ENCODE measurements at regions not wholly inside any gene's neighbourhood (a gene's known extent, or its start where the extent isn't known, plus 50 kb on each side); places are given as distances from the start of the nearest gene placed in this dataset.
"Not testable (repeated sequence)": the region's sequence is repeated elsewhere in the genome, so short reads cannot be mapped to it uniquely, and the experiment has no call there.

GRCh38 chr3:26078539-26078938, 288.6 kb downstream of the OXSM start:
- DNase-seq, result no peak

GRCh38 chr3:26081166-26081565, 291.3 kb downstream of the OXSM start:
- no peak for DNase-seq

DNA sequence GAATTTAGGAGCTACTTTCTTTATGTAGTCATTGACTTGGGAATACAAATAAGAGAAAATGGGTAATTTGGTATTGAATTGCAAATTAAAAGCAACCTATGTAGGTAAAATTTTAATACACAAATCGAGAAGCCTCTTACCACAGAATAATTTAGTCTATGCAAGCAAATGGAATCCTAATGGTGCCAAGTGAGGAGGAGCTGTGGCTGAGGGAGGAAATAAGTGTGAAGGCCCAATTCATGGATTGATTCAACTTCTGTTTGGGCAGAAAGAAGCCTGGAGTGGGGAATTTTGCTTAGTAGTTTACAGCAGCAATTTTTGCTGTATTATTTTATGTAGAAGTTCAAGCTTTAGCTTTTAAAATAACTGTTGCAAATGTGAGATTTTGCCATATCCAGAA, 291.9 kb downstream of the OXSM start:
- DNase-seq, result no peak

GRCh38 chr3:26082911-26083310, 293.0 kb downstream of the OXSM start:
- no peak for DNase-seq

DNA sequence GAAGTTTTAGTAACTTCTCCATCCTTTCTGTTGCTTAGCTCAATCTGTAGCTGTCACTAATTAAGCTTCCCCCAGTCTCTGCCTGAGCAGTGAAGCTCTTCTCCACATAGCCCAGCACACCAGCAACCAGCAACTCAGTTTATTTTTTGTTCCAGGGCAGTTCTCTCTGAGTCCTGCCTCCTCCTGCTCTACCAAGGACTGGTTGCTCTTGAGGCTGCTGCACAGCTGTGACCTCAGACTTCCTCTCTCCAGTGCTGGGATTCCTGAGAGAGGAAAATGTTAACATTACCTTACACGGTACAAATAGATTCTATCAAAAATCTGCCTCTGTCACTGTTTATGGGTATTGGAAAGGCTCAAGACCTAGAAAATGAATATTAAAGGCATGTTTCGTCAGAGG, 294.7 kb downstream of the OXSM start:
- DNase-seq, result no peak

GRCh38 chr3:26087751-26088150, 297.9 kb downstream of the OXSM start:
- DNase-seq, result no peak

DNA sequence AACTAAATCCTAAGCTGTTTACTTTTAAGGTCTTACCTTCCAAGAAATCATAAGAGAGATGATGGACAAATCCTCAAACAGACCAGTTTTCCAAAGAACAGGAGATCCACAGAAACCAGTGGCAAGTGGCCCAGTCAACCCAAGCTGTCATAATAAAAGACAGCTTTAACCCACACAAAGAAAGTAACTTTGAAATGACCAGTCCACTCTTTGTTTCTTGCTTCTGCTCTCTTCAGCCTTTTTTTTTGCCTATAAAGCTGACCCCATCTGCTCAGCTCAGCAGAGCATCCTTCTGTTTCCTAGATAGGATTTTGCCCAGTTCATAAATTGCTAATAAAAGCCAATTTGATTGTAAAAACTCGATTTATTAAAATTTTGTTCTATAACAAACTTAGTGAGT, 299.4 kb downstream of the OXSM start:
- no peak for DNase-seq

- no peak for DNase-seq
Measured at GRCh38 chr3:26090589-26090988, 300.7 kb downstream of the OXSM start.

- DNase-seq, result no peak
Measured at GRCh38 chr3:26091096-26091495, 301.2 kb downstream of the OXSM start.

DNA sequence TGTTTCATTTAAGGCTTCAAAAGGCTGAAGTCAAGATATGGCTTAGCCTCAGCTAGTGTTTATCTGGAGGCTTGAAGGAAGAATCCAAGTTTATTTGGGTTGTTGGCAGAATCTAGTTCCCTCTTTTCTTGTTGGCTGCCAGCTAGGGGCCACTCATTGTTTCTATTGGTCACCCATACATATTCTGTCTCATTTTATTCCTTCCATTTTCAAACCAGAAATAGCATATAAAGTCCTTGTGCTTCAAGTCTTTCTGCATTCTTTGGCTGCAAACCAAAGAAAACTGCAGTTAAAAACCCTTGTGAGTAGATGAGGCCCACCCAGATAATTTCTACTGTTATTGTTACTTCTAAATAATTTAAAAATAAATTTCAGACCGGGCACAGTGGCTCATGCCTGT, 301.7 kb downstream of the OXSM start:
- no peak for DNase-seq

GRCh38 chr3:26097111-26097510, 307.2 kb downstream of the OXSM start:
- not testable (repeated sequence) for DNase-seq

- DNase-seq, result no peak
Measured at GRCh38 chr3:26099692-26100091, 309.8 kb downstream of the OXSM start.

- DNase-seq, result no peak
Measured at GRCh38 chr3:26100176-26100575, 310.3 kb downstream of the OXSM start.

- DNase-seq, result no peak
Measured at GRCh38 chr3:26102376-26102775, 312.5 kb downstream of the OXSM start.

- DNase-seq, result no peak
Measured at GRCh38 chr3:26104851-26105251, 315.0 kb downstream of the OXSM start.

DNA sequence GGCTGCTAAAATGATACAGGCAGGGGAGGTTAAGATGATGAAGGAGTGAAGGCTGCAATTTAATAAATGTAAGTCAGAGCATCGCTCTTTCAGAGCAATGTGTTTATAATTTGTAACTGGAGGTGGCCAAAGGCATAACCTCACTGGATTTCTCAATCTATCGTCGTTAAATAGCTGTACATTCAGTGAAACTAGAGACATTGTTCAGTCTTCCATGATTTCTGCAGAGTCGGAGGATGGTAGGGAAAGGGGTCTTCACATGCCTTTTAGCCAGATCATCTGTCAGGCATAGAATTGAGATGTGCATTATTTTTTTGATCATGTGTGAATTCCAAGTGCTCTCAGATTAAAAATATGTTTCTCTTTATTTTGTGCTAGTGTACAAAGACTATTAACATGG, 315.4 kb downstream of the OXSM start:
- no peak for DNase-seq

DNA sequence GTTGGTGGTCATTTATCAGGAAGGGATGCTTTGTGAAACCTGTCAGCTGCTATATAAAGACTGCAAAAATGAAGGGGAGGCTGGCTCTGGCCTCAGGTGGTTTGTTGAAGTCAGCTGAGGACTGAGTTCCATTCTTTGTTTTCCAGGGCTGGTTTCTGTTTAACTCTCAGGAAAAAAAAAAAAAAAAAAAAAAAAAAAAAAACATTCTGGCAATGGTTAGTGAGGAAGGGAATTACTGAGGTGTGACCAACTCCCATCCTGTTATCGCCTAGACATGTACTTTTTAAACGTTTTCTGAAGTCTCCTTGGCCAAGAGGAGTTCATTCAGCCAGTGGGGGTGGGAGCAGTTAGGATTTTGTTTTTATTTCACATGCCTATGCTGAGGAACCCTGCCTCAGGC, 316.3 kb downstream of the OXSM start:
- DNase-seq, result no peak

DNA sequence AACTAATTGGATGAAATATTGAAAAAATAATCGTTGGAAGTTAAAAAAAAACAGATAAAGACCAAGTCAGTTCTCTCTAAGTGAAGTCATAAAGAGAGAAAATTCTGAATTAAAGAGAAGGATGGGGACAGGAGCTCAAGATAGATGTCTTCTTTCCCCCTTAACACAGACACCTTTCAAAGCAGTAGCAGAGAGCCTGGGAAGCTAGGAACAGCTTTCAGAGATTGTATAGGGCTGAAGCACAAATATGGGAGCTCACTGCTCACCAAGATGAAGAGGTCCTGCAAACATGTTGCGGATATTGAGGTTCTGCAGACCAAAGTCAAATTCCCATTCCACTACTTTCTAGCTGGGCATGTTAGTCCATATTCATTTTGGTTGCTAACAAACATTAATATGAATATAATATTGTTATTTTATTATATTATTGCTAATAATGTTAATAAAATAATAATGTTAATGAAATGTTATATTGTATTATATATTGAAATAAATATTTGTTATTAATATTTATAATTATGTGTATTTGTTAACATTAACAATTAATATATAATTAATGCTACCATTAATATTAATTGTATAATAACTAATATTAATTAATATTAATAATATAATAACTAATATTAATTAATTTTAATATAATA, 319.1 kb downstream of the OXSM start:
- DNase-seq, result no peak

GRCh38 chr3:26114851-26115250, 325.0 kb downstream of the OXSM start:
- no peak for DNase-seq

- no peak for DNase-seq
Measured at GRCh38 chr3:26118165-26118564, 328.3 kb downstream of the OXSM start.

DNA sequence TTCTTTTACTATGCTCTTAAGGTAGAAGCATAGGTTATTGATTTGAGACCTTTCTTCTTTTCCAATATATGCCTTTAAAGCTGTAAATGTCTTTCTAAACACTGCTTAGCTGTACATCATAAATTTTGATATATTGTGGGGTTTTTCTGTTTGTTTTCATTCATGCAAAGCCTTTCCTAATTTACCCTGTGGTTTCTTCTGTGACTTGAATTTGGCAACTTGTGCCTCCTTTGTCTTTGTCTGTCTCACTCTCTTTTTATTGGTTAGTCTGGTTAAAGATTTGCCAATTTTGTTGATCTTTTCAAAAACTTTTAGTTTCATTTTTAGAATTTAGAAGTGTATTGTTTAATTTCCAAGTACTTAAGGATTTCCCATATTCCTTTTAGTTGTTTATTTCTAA, 343.1 kb downstream of the OXSM start:
- no peak for DNase-seq

GRCh38 chr3:26141296-26141695, 351.4 kb downstream of the OXSM start:
- DNase-seq, result no peak

GRCh38 chr3:26145769-26146168, 355.9 kb downstream of the OXSM start:
- no peak for DNase-seq

- not testable (repeated sequence) for DNase-seq
Measured at GRCh38 chr3:26157428-26157827, 367.5 kb downstream of the OXSM start.

GRCh38 chr3:26171006-26171405, 381.1 kb downstream of the OXSM start:
- DNase-seq, result no peak

- DNase-seq, result no peak
Measured at GRCh38 chr3:26191556-26191955, 401.7 kb downstream of the OXSM start.
